Cerebellar cortex (tissue), 1 donor: ENCODE measurements at regions not wholly inside any gene's neighbourhood (a gene's known extent, or its start where the extent isn't known, plus 50 kb on each side); places are given as distances from the start of the nearest gene placed in this dataset.

ENCODE experiments used
- DNase-seq: peaks from one replicate; pipeline ENCODE4 v3.0.0-alpha.2; 2015; ENCODE audit warnings: low spot score

GRCh38 chr3:13266005-13266404 is 154.1 kb downstream of the NUP210 start:
- no peak for DNase-seq

DNA sequence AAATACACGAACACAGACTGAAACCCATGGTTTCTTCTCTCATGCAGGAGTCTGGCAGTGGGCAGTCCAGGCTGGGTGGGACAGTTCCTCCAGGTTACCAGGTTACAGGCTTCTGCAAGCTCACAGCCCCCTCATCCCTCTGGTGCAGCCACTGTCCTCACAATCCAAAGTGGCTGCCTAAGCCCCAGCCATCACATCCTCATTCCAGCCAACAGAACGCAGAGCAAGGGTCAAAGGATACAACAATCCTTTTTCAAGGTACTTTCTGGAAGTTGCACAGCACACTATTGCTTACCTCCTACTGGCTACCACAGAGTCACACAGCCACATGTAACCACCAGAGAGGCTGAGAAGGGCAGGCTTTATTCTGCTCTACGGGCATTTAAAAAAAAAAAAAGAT is 154.6 kb downstream of the NUP210 start:
- no peak for DNase-seq

DNA sequence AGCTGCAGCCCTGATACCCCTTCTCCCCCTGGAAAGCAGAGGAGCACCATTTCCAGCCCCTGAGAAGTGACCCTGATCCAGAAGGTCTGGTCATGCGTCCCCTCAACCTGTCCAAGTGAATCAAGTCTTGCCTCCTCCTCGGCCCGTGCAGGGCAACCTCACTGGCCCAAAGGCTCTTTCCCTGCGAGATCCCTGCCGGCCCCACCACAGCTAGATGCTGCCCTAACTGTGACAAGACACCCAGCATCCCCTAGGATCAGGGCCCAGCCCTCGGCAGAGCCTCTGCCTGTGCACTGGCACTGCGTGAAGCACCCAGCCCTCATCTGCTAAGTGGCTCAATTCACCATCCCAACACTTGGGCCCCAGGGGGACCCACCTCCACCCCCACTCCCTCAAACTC is 155.1 kb downstream of the NUP210 start:
- DNase-seq, result no peak

- DNase-seq, result no peak
Measured at GRCh38 chr3:13264468-13264795, 155.7 kb downstream of the NUP210 start.

- no peak for DNase-seq
Measured at GRCh38 chr3:13263770-13264467, 156.2 kb downstream of the NUP210 start.

- no peak for DNase-seq
Measured at GRCh38 chr3:13262493-13263211, 157.5 kb downstream of the NUP210 start.

DNA sequence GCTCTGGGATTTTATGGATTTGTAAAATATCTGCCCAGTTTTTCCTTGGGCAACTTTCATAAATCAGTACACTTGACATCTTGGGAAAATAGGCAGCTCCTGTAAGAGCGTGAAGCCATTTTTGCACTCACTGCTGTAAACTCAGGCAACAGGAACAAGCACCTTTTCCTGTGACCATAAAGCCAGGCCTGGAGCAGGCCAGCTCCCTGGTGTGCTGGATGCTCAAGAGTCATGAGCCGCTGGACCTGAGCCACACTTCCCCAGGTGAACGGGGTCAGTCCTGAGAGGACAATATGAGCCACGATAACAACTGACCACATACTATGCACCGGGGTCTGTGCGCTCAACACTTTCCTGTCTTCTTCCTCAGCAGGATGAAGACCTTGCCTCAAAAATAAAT is 158.2 kb downstream of the NUP210 start:
- DNase-seq, result no peak

- DNase-seq, result no peak
Measured at GRCh38 chr3:13261104-13261830, 158.9 kb downstream of the NUP210 start.

- no peak for DNase-seq
Measured at GRCh38 chr3:13260259-13261103, 159.6 kb downstream of the NUP210 start.

DNA sequence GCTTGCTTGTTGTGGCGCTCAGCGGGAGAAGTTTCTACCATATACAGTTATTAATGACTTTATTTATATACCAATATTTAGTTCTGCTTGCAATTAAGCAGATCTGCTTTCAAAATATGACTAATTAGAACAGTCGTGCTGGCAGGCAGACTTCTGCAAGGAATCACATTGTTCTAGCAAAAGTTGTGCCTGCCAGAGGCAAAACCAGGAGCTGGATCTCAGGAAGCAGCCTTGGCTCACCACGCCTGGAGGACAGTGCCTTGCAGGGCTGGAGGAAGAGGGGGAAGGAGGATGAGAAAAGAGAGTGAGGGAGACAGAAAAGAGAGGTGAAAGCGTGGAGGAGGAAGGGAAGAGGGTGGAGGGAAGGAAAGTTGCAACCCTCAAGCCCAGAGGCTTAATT is 160.3 kb downstream of the NUP210 start:
- no peak for DNase-seq

GRCh38 chr3:13258986-13259514 is 161.1 kb downstream of the NUP210 start:
- DNase-seq, result no peak

- no peak for DNase-seq
Measured at GRCh38 chr3:13258280-13258679, 161.8 kb downstream of the NUP210 start.

- no peak for DNase-seq
Measured at GRCh38 chr3:13257666-13258065, 162.5 kb downstream of the NUP210 start.

DNA sequence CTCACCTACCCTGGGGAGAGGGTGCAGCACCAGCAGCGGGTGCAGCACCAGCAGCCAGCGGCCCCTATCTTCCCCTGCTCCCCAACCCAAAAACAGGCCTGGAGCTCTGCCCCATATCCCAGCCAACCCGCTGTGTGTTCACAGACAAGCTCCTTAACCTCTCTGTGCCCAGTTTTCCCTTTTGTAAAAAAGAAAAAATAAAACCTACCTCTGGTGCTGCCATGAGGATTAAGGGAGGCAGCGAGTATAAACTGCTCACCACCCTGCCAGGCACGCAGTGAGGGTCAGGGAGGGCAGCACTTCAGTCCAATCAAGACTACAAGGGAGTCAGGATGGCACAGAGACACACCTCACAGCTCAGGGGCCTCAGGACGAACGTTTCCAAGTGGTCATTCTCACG is 163.3 kb downstream of the NUP210 start:
- no peak for DNase-seq

GRCh38 chr3:13254028-13254951 is 165.8 kb downstream of the NUP210 start:
- no peak for DNase-seq

DNA sequence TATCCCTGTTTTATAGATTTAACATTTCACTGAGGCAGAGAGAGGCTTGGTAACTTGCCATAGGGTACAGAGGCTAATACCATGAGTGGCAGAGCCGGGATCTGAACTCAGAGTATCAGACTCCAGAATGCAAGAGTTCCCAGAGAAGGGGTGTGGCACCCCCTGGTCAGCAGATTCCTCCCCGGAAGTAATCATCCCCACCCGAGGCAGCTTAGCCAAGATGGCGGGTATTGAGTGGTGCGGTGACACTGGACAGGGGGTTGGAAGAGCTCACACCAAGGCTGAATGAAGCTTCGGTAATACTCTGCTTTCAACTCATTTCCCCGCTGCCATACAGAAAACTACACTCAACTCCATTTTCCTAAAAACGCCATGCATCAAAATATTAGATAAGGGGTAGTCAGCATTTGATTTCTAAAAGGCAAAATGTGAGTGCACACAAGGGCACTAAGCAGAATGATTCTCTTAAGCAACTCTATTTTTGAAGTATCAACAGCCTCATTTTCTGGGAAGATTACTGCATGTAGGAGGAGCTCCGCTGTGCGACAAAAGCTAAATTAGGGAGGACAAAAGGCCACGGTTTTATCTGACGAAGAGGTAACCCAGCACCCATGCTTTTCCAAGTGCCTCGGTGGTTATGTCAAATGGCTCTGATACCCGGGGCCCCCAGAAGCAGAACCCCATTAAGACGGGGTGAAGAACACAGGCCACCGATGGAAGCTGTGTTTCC is 166.7 kb downstream of the NUP210 start:
- DNase-seq, result no peak

GRCh38 chr3:13252207-13252606 is 167.9 kb downstream of the NUP210 start:
- no peak for DNase-seq

DNA sequence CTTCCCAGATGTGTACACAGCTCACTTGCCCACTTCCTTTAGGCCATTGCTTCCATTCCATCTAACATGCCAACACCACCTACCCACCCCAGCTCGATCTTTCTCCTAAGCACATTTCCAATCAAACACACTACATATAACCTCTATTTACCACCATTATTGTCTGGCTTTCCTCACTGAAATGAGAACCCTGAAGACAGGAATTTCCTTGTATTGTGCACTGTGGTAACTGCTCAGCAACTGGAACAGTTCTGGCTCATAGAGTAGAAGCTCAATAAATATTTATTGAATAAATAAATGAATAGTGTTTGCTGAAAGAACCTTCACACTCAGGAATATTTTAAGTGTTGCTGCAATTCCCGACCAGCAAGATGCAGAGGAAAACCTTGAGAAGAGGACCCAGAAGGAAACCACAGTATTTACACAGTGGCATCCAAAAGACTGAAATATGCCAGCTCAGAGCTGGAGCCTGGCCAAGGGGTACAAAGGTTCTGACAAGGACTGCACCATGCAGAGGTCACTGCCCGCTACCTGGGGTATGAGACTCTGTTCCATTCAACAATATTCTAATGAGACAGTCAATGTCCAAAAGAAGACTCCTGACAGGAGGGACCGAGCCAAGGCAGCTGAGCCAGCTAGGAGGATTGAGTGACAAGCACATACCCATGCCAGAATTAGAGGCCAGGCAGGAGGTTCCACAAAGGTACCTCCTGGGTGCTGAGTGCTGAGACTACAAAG is 168.8 kb downstream of the NUP210 start:
- DNase-seq, result no peak

- no peak for DNase-seq
Measured at GRCh38 chr3:13249664-13250390, 170.3 kb downstream of the NUP210 start.
